DND-41 (cell line): ENCODE measurements at regions not wholly inside any gene's neighbourhood (a gene's known extent, or its start where the extent isn't known, plus 50 kb on each side); places are given as distances from the start of the nearest gene placed in this dataset.

Experiments used
- ATAC-seq: fragments of 200-7000 bp; cut with Tn5 transposase; 3 replicates; pipeline ENCODE4 v1.9.1; 2021; ENCODE audit warnings: low read depth; ENCODE audit not compliant: insufficient read depth
- DNase-seq: peaks from one replicate; pipeline ENCODE4 v3.0.0-alpha.2; 2020
- H2AFZ ChIP-seq: 2 replicates; pipeline ENCODE4 v1.6.0; 2012; ENCODE audit warnings: low read depth, low read length
- H3K27ac ChIP-seq: 2 replicates; pipeline ENCODE4 v1.5.1; 2012; ENCODE audit warnings: low read length, inconsistent platforms
- H3K27me3 ChIP-seq: fragments of 200-600 bp; sonication (generic); 2 replicates; pipeline ENCODE4 v1.6.0; 2012; ENCODE audit warnings: low read length, mild to moderate bottlenecking, inconsistent platforms; ENCODE audit not compliant: insufficient read depth, poor library complexity
- H3K36me3 ChIP-seq: 2 replicates; pipeline ENCODE4 v1.5.1; 2012; ENCODE audit warnings: low read length, inconsistent platforms; ENCODE audit not compliant: insufficient read depth
- H3K4me1 ChIP-seq: 2 replicates; pipeline ENCODE4 v1.5.1; 2012; ENCODE audit warnings: mild to moderate bottlenecking, low read length; ENCODE audit not compliant: insufficient read depth
- H3K4me2 ChIP-seq: 2 replicates; pipeline ENCODE4 v1.6.0; 2012; ENCODE audit warnings: mild to moderate bottlenecking, moderate library complexity, low read length, inconsistent platforms; ENCODE audit not compliant: insufficient read depth
- H3K4me3 ChIP-seq, 2 experiments: fragments of 200-600 bp in 1 of 2; shearing (Covaris generic) in 1 of 2; 2 replicates each; pipeline ENCODE4 v1.5.1; 2012 to 2016; ENCODE audit warnings: inconsistent platforms in 2 of 2, low read length in 2 of 2, mild to moderate bottlenecking in 2 of 2, low read depth in 1 of 2, moderate library complexity in 1 of 2
- H3K79me2 ChIP-seq: 2 replicates; pipeline ENCODE4 v1.6.0; 2012; ENCODE audit warnings: low read length, inconsistent platforms; ENCODE audit not compliant: insufficient read depth
- H3K9ac ChIP-seq: 2 replicates; pipeline ENCODE4 v1.6.0; 2012; ENCODE audit warnings: low read depth, mild to moderate bottlenecking, inconsistent platforms, low read length, moderate library complexity
- H3K9me3 ChIP-seq: 2 replicates; pipeline ENCODE4 v1.5.1; 2012; ENCODE audit warnings: low read length, moderate library complexity, mild to moderate bottlenecking, inconsistent platforms; ENCODE audit not compliant: insufficient read depth, severe bottlenecking
- H4K20me1 ChIP-seq: 2 replicates; pipeline ENCODE4 v1.6.0; 2012; ENCODE audit warnings: low read length; ENCODE audit not compliant: insufficient read depth
- EZH2 ChIP-seq: IDR thresholded peaks from 3 replicates; pipeline ENCODE4 v1.6.1; 2012; ENCODE audit warnings: borderline replicate concordance, low read depth, mild to moderate bottlenecking, moderate library complexity, low read length, inconsistent platforms; ENCODE audit not compliant: severe bottlenecking
- TF ChIP-seq, protein P1 (sequence below): IDR thresholded peaks from 2 replicates; pipeline ENCODE4 v1.5.1; 2012; ENCODE audit warnings: borderline replicate concordance, low read length, moderate library complexity, mild to moderate bottlenecking; ENCODE audit not compliant: poor library complexity, severe bottlenecking; ENCODE audit errors: extremely low read depth

GRCh38 chr16:60907645-60908044 is 1128.6 kb downstream of the CDH8 start:
- DNase-seq, result no peak
- H3K4me1 ChIP-seq, result no peaks in the 10 kb centered on the region
- no peaks in the 10 kb centered on the region for H4K20me1 ChIP-seq
- H3K79me2 ChIP-seq, result no peaks in the 10 kb centered on the region
- no peaks in the 10 kb centered on the region for H3K9me3 ChIP-seq
- H2AFZ ChIP-seq, result no peak overlapping the region
- H3K27ac ChIP-seq, result no peak overlapping the region
- no peak overlapping the region for H3K4me3 ChIP-seq
- H3K27me3 ChIP-seq, result no peaks in the 10 kb centered on the region
- no peak overlapping the region for H3K4me2 ChIP-seq
- H3K9ac ChIP-seq, result no peak overlapping the region
- ATAC-seq, result no peak
- H3K36me3 ChIP-seq, result no peaks in the 10 kb centered on the region
- TF ChIP-seq, protein P1, sequence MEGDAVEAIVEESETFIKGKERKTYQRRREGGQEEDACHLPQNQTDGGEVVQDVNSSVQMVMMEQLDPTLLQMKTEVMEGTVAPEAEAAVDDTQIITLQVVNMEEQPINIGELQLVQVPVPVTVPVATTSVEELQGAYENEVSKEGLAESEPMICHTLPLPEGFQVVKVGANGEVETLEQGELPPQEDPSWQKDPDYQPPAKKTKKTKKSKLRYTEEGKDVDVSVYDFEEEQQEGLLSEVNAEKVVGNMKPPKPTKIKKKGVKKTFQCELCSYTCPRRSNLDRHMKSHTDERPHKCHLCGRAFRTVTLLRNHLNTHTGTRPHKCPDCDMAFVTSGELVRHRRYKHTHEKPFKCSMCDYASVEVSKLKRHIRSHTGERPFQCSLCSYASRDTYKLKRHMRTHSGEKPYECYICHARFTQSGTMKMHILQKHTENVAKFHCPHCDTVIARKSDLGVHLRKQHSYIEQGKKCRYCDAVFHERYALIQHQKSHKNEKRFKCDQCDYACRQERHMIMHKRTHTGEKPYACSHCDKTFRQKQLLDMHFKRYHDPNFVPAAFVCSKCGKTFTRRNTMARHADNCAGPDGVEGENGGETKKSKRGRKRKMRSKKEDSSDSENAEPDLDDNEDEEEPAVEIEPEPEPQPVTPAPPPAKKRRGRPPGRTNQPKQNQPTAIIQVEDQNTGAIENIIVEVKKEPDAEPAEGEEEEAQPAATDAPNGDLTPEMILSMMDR, result no peak
- no peak for TF ChIP-seq EZH2

DNA sequence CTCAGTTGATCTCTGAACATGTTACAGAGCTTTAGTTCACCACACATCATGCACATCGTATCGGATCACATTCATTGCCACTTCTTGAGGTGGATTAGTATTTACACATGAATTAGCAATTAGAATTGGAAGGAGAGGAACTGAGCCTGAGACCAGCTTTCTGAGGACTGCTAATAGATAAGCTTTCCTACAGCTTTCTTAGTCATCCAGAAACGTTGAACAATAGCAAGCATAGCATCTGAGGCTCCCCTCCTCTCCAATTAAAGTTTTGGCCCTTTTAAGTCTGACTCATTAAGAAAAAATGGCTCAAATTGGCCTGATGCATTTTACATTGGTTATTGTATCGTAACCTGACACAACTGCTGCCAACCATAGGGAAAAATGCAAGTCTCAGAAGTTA is 1130.4 kb downstream of the CDH8 start:
- Histone ChIP-seq H3K4me3 (no peak overlapping the region), H4K20me1 (no peaks in the 10 kb centered on the region), H3K79me2 (no peaks in the 10 kb centered on the region), H2AFZ (no peak overlapping the region), H3K4me1 (no peaks in the 10 kb centered on the region), H3K9ac (no peak overlapping the region), H3K4me2 (no peak overlapping the region), H3K27me3 (no peaks in the 10 kb centered on the region), H3K36me3 (no peaks in the 10 kb centered on the region), H3K27ac (no peak overlapping the region), H3K9me3 (no peaks in the 10 kb centered on the region)
- no peak for ATAC-seq
- no peak for DNase-seq
- TF ChIP-seq EZH2, result no peak
- TF ChIP-seq, protein P1, result no peak

DNA sequence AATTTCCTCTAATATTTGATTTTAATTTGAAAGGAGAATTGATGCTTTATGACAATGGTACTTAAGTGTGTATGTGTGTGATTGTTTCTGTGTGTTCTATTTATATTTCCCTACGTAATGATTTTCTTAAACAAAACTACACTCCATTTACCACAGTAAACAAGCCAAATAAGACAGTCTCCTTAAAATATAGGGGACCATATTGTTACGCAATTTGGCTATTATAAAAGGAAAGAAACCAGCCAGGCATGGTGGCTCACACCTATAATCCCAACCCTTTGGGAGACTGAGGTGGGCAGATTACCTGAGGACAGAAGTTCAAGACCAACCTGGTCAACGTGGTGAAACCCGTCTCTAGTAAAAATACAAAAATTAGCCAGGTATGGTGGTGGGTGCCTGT is 1134.1 kb downstream of the CDH8 start:
- Histone ChIP-seq H3K79me2 (no peaks in the 10 kb centered on the region), H3K4me1 (no peaks in the 10 kb centered on the region), H3K36me3 (no peaks in the 10 kb centered on the region), H4K20me1 (no peaks in the 10 kb centered on the region), H3K9ac (no peak overlapping the region), H3K4me2 (no peak overlapping the region), H3K4me3 (no peak overlapping the region), H3K27me3 (no peaks in the 10 kb centered on the region), H3K9me3 (no peaks in the 10 kb centered on the region), H2AFZ (no peak overlapping the region), H3K27ac (no peak overlapping the region)
- TF ChIP-seq EZH2, result no peak
- TF ChIP-seq, protein P1, result no peak
- ATAC-seq (no peak), DNase-seq (no peak)

DNA sequence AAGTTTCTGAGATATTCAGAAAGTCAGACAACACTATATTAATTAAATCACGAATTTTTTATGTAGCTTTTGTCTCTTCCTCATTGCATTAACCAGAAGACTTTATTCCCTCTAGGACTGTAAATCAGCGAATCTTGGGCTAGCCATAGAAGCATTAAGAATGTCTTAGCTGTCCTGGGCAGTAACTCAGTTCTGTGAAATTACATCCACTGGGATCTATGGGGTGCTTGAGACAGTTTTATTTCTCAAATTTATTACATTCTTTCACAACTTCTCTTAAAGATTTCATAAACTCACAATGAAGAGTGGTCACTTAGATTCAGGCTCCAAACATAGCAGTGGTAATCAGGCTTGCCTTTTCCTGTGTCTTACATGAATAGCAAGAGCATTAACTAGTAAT is 1153.4 kb downstream of the CDH8 start:
- Histone ChIP-seq H3K27me3 (no peaks in the 10 kb centered on the region), H3K27ac (no peak overlapping the region), H3K79me2 (no peaks in the 10 kb centered on the region), H3K4me3 (no peak overlapping the region), H3K4me2 (no peak overlapping the region), H4K20me1 (no peaks in the 10 kb centered on the region), H3K4me1 (no peaks in the 10 kb centered on the region), H3K9ac (no peak overlapping the region), H3K36me3 (no peaks in the 10 kb centered on the region), H2AFZ (no peak overlapping the region), H3K9me3 (no peaks in the 10 kb centered on the region)
- DNase-seq (no peak), ATAC-seq (no peak)
- TF ChIP-seq EZH2, result no peak
- TF ChIP-seq, protein P1, result no peak
